ENCODE measurements at regions not wholly inside any gene's neighbourhood (a gene's known extent, or its start where the extent isn't known, plus 50 kb on each side); places are given as distances from the start of the nearest gene placed in this dataset.

DNA sequence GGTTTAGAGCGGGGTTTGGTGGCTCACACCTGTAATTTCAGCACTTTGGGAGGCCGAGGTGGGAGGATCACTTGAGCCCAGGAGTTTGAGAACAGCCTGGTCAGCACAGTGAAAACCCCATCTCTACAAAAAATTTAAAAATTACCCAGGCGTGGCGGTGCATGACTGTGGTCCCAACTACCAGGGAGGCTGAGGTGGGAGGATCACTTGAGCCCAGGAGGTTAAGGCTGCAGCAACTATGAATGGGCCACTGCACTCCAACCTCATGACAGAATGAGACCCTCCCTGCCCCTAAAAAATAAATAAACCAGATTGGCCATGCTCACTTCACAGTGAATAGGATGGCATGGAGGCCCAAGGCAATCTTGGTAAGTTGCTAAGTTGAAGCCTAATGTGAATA lies 168.9 kb downstream of the RHOU start:
- H3K9me3 ChIP-seq: no peaks in the 10 kb centered on the region
- 92 to 96% methylated on average over 4 of the region's 4 CpGs for WGBS, 2 donors
- H3K4me3 ChIP-seq (replicated peaks in 1 of 3): no peak overlapping the region
- intact Hi-C loops (cut with DNase I): no loop called here
- no peaks in the 10 kb centered on the region for H3K36me3 ChIP-seq
- no peaks in the 10 kb centered on the region for H3K27me3 ChIP-seq
- TF ChIP-seq POLR2A (IDR thresholded peaks at IDR 0.05): no peak
- TF ChIP-seq, protein P1, sequence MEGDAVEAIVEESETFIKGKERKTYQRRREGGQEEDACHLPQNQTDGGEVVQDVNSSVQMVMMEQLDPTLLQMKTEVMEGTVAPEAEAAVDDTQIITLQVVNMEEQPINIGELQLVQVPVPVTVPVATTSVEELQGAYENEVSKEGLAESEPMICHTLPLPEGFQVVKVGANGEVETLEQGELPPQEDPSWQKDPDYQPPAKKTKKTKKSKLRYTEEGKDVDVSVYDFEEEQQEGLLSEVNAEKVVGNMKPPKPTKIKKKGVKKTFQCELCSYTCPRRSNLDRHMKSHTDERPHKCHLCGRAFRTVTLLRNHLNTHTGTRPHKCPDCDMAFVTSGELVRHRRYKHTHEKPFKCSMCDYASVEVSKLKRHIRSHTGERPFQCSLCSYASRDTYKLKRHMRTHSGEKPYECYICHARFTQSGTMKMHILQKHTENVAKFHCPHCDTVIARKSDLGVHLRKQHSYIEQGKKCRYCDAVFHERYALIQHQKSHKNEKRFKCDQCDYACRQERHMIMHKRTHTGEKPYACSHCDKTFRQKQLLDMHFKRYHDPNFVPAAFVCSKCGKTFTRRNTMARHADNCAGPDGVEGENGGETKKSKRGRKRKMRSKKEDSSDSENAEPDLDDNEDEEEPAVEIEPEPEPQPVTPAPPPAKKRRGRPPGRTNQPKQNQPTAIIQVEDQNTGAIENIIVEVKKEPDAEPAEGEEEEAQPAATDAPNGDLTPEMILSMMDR (IDR thresholded peaks at IDR 0.05): no peak
- DNase-seq: no peak
- H3K4me1 ChIP-seq: peaks cover 14 to 19% of the 10 kb centered on the region in 2 donors
- peak overlapping the region in 1 of 3 donors; percentile 75 for H3K27ac ChIP-seq

DNA sequence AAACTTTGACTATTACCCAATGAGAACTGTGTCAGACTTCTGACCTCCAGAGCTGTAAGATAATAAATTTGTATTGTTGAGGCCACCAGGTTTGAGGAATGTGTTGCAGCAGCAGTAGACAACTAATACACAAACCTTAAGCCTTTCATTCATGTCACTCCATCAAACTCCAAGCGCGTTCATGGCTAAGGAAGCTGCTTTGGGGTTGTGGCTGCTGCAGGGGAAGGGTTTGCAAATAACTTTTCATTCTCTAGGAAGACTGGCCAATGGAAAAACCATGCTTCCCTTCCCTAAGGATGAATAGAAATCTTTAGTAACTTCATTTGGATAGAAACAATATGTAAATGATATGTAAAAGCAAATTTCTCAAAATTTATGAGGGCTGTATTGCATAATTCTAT lies 170.4 kb downstream of the RHOU start:
- H3K27ac ChIP-seq: no peak overlapping the region
- TF ChIP-seq, protein P1 (IDR thresholded peaks at IDR 0.05): no peak
- intact Hi-C loops (cut with DNase I): no loop called here
- 95 to 96% methylated on average over 2 of the region's 2 CpGs for WGBS, 2 donors
- no peaks in the 10 kb centered on the region for H3K9me3 ChIP-seq
- DNase-seq: no peak
- no peaks in the 10 kb centered on the region for H3K27me3 ChIP-seq
- H3K36me3 ChIP-seq: no peaks in the 10 kb centered on the region
- H3K4me1 ChIP-seq: peaks cover 14 to 19% of the 10 kb centered on the region in 2 donors
- H3K4me3 ChIP-seq (replicated peaks in 1 of 3): no peak overlapping the region

DNA sequence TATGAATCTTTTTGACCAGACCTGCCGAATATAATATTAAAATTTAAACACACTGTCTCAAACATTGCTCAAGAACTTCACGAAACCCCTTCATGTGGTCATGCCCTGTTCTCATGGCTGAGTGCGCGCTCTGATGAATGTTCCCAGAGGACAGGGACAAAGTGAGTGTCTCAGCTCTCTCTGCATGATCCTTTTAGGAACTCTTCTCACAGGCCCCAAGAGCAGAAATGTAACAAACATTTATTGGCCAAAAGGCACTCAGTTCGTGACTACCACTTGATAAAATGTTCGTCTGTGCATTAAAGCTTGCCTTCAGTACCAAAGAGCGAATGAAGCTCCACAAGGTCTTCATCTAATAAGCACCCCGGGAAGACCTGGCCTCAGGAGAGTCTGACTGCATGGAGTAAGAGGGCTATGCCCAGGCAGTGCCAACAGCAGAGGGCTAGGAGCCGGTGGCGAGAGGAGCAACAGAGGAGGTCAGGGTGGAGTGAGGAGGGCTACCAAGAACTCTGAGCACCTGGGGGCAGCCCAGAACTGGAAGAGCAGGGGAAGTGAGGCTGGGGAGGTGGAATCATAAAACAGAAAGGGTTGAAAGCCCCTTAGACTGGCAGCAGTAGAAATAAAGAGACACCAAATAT lies 171.1 kb downstream of the RHOU start:
- Histone ChIP-seq H3K4me3 (replicated peaks in 1 of 3) (no peak overlapping the region), H3K27ac (no peak overlapping the region), H3K9me3 (no peaks in the 10 kb centered on the region), H3K4me1 (peaks cover 14 to 19% of the 10 kb centered on the region in 2 donors), H3K36me3 (no peaks in the 10 kb centered on the region), H3K27me3 (no peaks in the 10 kb centered on the region)
- DNase-seq: no peak
- no peak for TF ChIP-seq POLR2A (IDR thresholded peaks at IDR 0.05)
- TF ChIP-seq, protein P1 (IDR thresholded peaks at IDR 0.05): no peak
- intact Hi-C loops (cut with DNase I): no loop called here
- 93 to 94% methylated on average over 10 of the region's 10 CpGs for WGBS, 2 donors

DNA sequence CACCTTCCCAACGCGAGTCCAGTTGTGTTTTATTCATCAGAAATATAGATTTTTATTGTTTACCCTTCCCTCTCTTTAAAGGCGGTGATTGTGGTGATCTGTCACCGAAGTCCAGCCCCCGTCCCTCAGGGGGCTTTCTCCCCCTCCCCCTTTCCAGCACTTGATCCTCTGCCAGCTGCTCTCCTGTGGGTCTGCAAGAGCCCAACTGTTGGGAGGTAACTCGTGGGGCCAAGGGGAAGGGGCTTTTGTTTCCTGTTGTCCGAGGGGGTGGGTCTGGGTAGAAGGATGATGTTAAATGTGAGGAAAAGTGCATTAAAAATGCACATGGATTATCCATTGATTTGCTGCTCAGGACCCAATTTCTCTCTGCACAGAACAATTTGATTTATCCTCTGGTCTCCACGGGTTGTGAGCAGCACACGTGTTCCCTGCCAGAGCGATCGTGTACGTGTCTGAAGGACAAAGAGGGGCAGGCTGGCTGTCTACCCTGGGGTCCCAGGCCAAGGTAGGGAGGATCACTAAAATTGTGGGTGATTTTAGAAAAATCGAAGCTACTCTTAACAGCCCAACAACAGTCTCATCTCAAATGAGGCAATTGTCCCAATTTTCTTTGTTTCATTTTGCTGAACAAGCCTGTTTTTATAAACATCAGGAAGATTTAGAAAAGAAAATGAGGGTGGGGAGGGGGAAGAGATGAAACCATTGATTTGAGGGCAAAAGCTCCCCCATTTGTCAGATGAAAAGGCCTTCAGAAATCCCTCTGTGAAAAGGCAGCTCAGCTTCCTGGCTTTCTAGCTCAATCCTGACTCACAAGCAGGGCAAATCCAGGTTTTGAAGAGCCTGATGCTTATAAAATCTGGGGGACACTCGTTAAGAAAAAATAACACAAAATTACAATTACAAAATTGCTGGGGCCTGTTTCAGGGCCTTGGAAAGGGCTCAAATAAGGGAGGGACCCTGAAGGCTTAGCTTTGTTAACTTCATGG lies 176.2 kb downstream of the RHOU start:
- Histone ChIP-seq H3K4me1 (peaks cover 0 to 4% of the 10 kb centered on the region in 2 donors), H3K9me3 (no peaks in the 10 kb centered on the region), H3K36me3 (no peaks in the 10 kb centered on the region), H3K27me3 (no peaks in the 10 kb centered on the region), H3K4me3 (replicated peaks in 1 of 3) (no peak overlapping the region), H3K27ac (no peak overlapping the region)
- TF ChIP-seq, protein P1 (IDR thresholded peaks at IDR 0.05): no peak
- TF ChIP-seq POLR2A (IDR thresholded peaks at IDR 0.05): no peak
- DNase-seq: no peak
- 58 to 61% methylated on average over 14 of the region's 14 CpGs for WGBS, 2 donors
- intact Hi-C loops (cut with DNase I): no loop called here
